Upper lobe of left lung (tissue), 4 donors: ENCODE measurements at regions not wholly inside any gene's neighbourhood (a gene's known extent, or its start where the extent isn't known, plus 50 kb on each side); places are given as distances from the start of the nearest gene placed in this dataset.

Experiments
- EP300 ChIP-seq, 4 donors: sonication (generic); formaldehyde crosslinking; IDR thresholded peaks; one replicate each; pipeline ENCODE4 v1.5.1; 2017; ENCODE audit warnings: antibody characterized with exemption in 4 of 4, control low read depth in 2 of 4
- POLR2A ChIP-seq, 4 donors: fragments of 450-650 bp; IDR thresholded peaks; one replicate each; pipeline ENCODE4 v1.5.1; 2016 to 2017; ENCODE audit warnings: antibody characterized with exemption in 4 of 4, mild to moderate bottlenecking in 2 of 4
- POLR2AphosphoS5 ChIP-seq, 2 donors: sonication (generic); formaldehyde crosslinking; IDR thresholded peaks; one replicate each; pipeline ENCODE4 v1.5.1; 2017; ENCODE audit warnings: antibody characterized with exemption in 2 of 2
- TF ChIP-seq, protein P1 (sequence below), 6 experiments: fragments of 450-650 bp in 4 of 6; fragments of 200-600 bp in 2 of 6; sonication (generic) in 2 of 6; IDR thresholded peaks; one replicate each; pipeline ENCODE4 v1.5.1; 2016 to 2019; ENCODE audit warnings: antibody characterized with exemption in 6 of 6

DNA sequence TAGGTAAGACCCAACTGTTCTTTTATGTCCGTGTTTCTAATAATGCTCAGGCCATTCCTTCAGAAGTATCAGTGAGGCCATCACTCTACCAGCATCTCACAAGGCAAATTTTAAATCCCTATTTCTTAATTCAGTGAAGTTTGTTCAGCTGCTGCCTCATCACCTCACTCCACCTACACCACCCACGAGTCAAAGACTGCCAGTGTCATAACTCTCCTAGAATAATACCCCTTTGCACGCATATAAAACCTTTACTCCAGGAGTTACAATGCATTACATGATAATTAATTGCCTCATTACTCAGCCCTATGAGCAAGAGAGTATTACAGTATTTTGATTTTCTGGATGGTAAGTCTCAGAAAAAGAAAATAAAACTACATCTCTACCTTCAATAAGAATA is 793.6 kb downstream of the TFAP2A start:
- no peak for TF ChIP-seq EP300 (IDR thresholded peaks at IDR 0.05)
- no peak for TF ChIP-seq POLR2A (IDR thresholded peaks at IDR 0.05)
- TF ChIP-seq, protein P1, sequence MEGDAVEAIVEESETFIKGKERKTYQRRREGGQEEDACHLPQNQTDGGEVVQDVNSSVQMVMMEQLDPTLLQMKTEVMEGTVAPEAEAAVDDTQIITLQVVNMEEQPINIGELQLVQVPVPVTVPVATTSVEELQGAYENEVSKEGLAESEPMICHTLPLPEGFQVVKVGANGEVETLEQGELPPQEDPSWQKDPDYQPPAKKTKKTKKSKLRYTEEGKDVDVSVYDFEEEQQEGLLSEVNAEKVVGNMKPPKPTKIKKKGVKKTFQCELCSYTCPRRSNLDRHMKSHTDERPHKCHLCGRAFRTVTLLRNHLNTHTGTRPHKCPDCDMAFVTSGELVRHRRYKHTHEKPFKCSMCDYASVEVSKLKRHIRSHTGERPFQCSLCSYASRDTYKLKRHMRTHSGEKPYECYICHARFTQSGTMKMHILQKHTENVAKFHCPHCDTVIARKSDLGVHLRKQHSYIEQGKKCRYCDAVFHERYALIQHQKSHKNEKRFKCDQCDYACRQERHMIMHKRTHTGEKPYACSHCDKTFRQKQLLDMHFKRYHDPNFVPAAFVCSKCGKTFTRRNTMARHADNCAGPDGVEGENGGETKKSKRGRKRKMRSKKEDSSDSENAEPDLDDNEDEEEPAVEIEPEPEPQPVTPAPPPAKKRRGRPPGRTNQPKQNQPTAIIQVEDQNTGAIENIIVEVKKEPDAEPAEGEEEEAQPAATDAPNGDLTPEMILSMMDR (IDR thresholded peaks at IDR 0.05) = no peak
- no peak for TF ChIP-seq POLR2AphosphoS5 (IDR thresholded peaks at IDR 0.05)
